ENCODE measurements at regions not wholly inside any gene's neighbourhood (a gene's known extent, or its start where the extent isn't known, plus 50 kb on each side); places are given as distances from the start of the nearest gene placed in this dataset.

DNA sequence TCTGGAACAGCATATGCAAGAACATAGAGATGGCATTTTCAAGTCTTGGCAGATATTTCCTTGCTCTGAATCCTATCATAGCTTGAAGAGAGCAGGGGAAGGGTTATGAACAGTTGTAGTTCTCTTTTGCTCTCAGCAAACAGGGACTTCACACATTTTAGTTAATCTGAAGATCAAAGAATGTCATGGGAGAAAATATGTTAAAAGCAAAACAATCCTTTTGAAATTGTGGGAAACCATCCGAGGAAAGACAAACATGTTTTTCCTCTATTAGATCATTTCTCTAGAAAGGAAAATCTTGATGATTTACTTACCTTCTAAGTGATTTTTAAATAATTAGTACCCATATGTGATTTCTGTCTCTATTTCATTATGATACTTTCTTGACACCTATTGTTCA, 77.8 kb upstream of the DCBLD2 start:
- no peak overlapping the region for H3K27ac ChIP-seq (ENCODE audit: low read depth, low read length)
- no peaks in the 10 kb centered on the region for H3K27me3 ChIP-seq (ENCODE audit: control insufficient read depth, insufficient read depth, low read length)
- H3K4me1 ChIP-seq (ENCODE audit: control insufficient read depth, insufficient read depth, low read length) = no peaks in the 10 kb centered on the region
- no peaks in the 10 kb centered on the region for H3K36me3 ChIP-seq (ENCODE audit: control insufficient read depth, insufficient read depth, low read length)
- no peaks in the 10 kb centered on the region for H3K9me3 ChIP-seq (ENCODE audit: control insufficient read depth, insufficient read depth, low read depth, low read length)
- no peak overlapping the region for H3K9ac ChIP-seq (ENCODE audit: low read length)
- no peak overlapping the region for H3K4me3 ChIP-seq (ENCODE audit: low read depth, low read length)

DNA sequence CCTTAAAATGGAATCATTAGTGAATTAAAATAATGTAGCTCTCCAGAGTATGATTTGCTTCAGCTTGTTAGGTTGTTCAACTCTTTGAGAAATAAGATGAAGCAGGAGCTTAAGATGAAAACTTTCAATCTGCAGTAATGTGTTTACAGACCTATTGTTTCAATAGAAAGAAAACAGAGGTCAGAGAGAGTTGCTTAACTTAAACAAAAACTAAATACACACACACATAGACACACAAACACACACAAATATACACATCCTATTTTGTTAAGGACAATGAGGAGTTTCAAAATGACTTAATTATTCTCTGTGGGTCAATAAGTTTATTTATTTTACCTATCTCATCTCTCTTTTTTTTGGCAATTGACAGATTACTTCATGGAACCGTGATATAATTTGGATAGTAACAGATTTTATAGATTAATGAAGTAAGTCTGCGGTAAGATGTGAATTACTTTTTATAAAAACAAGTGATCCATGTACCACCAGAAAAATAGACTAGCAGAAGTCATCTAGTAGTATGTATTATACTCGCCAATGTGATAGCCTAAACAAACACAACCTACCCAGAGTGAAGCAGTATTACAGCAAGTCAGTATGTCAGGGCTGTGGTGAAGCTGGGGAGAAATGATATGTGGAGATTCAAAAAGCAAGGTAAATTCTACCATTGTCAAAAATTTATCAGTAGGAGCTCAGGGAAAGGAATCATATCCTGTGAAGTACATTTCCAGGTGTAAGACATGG, 76.7 kb upstream of the DCBLD2 start:
- Histone ChIP-seq H3K4me1 (ENCODE audit: control insufficient read depth, insufficient read depth, low read length) (no peaks in the 10 kb centered on the region), H3K36me3 (ENCODE audit: control insufficient read depth, insufficient read depth, low read length) (no peaks in the 10 kb centered on the region), H3K9ac (ENCODE audit: low read length) (no peak overlapping the region), H3K27me3 (ENCODE audit: control insufficient read depth, insufficient read depth, low read length) (no peaks in the 10 kb centered on the region), H3K4me3 (ENCODE audit: low read depth, low read length) (no peak overlapping the region), H3K9me3 (ENCODE audit: control insufficient read depth, insufficient read depth, low read depth, low read length) (no peaks in the 10 kb centered on the region), H3K27ac (ENCODE audit: low read depth, low read length) (no peak overlapping the region)

DNA sequence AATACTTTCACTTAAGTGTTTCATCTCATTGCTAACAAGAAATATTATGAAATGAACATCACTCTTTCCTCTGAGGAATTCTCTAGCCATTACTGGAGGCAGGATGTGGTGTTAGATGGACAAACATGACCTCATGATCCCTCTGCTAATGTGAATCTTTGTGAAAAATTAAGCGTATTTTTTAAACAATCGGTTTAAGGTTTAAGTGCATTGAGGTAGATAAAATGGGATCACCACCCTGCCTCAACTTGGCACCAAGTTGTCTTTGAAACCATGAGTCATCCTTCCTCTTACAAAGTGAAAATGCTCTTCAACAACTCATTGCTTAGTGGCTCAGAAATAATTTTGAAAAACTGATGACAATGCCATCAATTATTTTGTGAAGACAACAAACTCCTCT, 76.0 kb upstream of the DCBLD2 start:
- Histone ChIP-seq H3K4me1 (ENCODE audit: control insufficient read depth, insufficient read depth, low read length) (no peaks in the 10 kb centered on the region), H3K36me3 (ENCODE audit: control insufficient read depth, insufficient read depth, low read length) (no peaks in the 10 kb centered on the region), H3K27me3 (ENCODE audit: control insufficient read depth, insufficient read depth, low read length) (no peaks in the 10 kb centered on the region), H3K9me3 (ENCODE audit: control insufficient read depth, insufficient read depth, low read depth, low read length) (no peaks in the 10 kb centered on the region), H3K27ac (ENCODE audit: low read depth, low read length) (no peak overlapping the region), H3K9ac (ENCODE audit: low read length) (no peak overlapping the region), H3K4me3 (ENCODE audit: low read depth, low read length) (no peak overlapping the region)

DNA sequence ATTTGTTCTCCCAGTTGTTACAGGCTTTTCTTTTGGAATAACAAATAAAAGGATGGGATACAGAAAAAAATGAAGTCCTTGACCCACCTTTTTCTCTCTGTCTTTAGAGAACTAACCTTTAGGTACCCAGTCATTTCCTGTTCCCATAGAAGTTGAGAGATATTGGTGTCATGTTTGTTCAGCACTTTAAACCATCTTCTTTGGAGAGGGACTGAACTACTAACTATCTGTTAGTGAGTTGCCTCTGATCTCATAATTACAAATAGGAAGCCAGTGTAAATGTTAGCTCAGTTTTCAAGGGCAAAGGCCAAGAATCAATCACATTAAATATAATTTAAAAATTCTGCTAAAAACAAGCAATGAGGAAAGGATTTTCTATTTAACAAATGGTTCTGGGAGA, 72.9 kb upstream of the DCBLD2 start:
- H3K9ac ChIP-seq (ENCODE audit: low read length) = no peak overlapping the region
- H3K4me1 ChIP-seq (ENCODE audit: control insufficient read depth, insufficient read depth, low read length) = no peaks in the 10 kb centered on the region
- H3K4me3 ChIP-seq (ENCODE audit: low read depth, low read length) = no peak overlapping the region
- H3K36me3 ChIP-seq (ENCODE audit: control insufficient read depth, insufficient read depth, low read length) = no peaks in the 10 kb centered on the region
- H3K27me3 ChIP-seq (ENCODE audit: control insufficient read depth, insufficient read depth, low read length) = no peaks in the 10 kb centered on the region
- H3K27ac ChIP-seq (ENCODE audit: low read depth, low read length) = no peak overlapping the region
- H3K9me3 ChIP-seq (ENCODE audit: control insufficient read depth, insufficient read depth, low read depth, low read length) = no peaks in the 10 kb centered on the region

GRCh38 chr3:98972720-98973119, 71.2 kb upstream of the DCBLD2 start:
- no peaks in the 10 kb centered on the region for H3K27me3 ChIP-seq (ENCODE audit: control insufficient read depth, insufficient read depth, low read length)
- H3K9ac ChIP-seq (ENCODE audit: low read length) = no peak overlapping the region
- H3K36me3 ChIP-seq (ENCODE audit: control insufficient read depth, insufficient read depth, low read length) = no peaks in the 10 kb centered on the region
- H3K9me3 ChIP-seq (ENCODE audit: control insufficient read depth, insufficient read depth, low read depth, low read length) = no peaks in the 10 kb centered on the region
- no peaks in the 10 kb centered on the region for H3K4me1 ChIP-seq (ENCODE audit: control insufficient read depth, insufficient read depth, low read length)
- no peak overlapping the region for H3K27ac ChIP-seq (ENCODE audit: low read depth, low read length)
- no peak overlapping the region for H3K4me3 ChIP-seq (ENCODE audit: low read depth, low read length)

DNA sequence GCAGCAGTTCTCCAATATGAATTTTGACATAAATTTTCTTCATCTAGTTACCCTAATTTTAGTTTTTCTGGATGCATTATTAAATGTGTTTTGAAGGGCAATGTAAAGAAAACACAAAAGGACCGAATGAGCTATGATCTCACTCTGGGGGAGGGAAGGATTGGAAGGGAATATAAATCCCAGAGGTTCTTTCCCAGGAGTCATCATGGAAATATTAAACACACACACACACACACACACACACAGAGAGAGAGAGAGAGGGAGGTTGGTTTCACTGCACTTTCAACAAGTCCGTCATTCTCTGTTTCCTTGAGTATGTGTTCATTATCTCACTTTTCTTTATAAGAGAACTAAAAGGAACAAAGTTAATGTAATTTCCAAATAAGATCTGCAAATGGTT, 70.7 kb upstream of the DCBLD2 start:
- Histone ChIP-seq H3K4me3 (ENCODE audit: low read depth, low read length) (no peak overlapping the region), H3K9me3 (ENCODE audit: control insufficient read depth, insufficient read depth, low read depth, low read length) (no peaks in the 10 kb centered on the region), H3K9ac (ENCODE audit: low read length) (no peak overlapping the region), H3K36me3 (ENCODE audit: control insufficient read depth, insufficient read depth, low read length) (no peaks in the 10 kb centered on the region), H3K27ac (ENCODE audit: low read depth, low read length) (no peak overlapping the region), H3K4me1 (ENCODE audit: control insufficient read depth, insufficient read depth, low read length) (no peaks in the 10 kb centered on the region), H3K27me3 (ENCODE audit: control insufficient read depth, insufficient read depth, low read length) (no peaks in the 10 kb centered on the region)

DNA sequence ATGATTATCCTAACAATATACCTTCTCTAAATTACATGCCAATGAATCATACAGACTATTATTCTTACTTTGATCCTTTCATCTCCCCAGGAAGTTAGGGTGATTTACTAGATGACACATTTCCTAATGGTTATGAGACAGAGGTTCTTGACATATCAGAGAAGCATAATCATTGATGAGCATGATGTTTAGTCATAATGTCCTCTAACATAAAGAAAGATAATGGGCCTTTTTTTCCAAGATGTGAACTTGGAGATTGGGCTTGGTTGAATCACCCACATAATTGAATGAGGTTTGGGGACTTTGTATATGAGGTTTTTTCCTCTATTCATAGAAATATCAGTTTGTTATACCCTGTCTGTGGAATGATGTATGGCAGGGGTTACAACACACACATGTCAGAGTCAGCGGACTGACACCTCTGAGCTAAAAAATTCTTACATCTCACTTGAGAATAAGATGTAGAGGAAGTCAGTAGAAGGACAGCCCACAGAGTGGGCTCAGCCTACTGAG, 69.7 kb upstream of the DCBLD2 start:
- H3K9me3 ChIP-seq (ENCODE audit: control insufficient read depth, insufficient read depth, low read depth, low read length) = no peaks in the 10 kb centered on the region
- H3K4me1 ChIP-seq (ENCODE audit: control insufficient read depth, insufficient read depth, low read length) = no peaks in the 10 kb centered on the region
- no peaks in the 10 kb centered on the region for H3K36me3 ChIP-seq (ENCODE audit: control insufficient read depth, insufficient read depth, low read length)

GRCh38 chr3:98969295-98969694, 67.8 kb upstream of the DCBLD2 start:
- Histone ChIP-seq H3K36me3 (ENCODE audit: control insufficient read depth, insufficient read depth, low read length) (no peaks in the 10 kb centered on the region), H3K4me1 (ENCODE audit: control insufficient read depth, insufficient read depth, low read length) (no peaks in the 10 kb centered on the region), H3K9me3 (ENCODE audit: control insufficient read depth, insufficient read depth, low read depth, low read length) (no peaks in the 10 kb centered on the region), H3K27ac (ENCODE audit: low read depth, low read length) (no peak overlapping the region), H3K9ac (ENCODE audit: low read length) (no peak overlapping the region), H3K27me3 (ENCODE audit: control insufficient read depth, insufficient read depth, low read length) (no peaks in the 10 kb centered on the region), H3K4me3 (ENCODE audit: low read depth, low read length) (no peak overlapping the region)

More for the DNA sequence above, 69.7 kb upstream of the DCBLD2 start:
- no peaks in the 10 kb centered on the region for H3K27me3 ChIP-seq (ENCODE audit: control insufficient read depth, insufficient read depth, low read length)
- H3K9ac ChIP-seq (ENCODE audit: low read length) = no peak overlapping the region
- no peak overlapping the region for H3K27ac ChIP-seq (ENCODE audit: low read depth, low read length)
- H3K4me3 ChIP-seq (ENCODE audit: low read depth, low read length) = no peak overlapping the region

DNA sequence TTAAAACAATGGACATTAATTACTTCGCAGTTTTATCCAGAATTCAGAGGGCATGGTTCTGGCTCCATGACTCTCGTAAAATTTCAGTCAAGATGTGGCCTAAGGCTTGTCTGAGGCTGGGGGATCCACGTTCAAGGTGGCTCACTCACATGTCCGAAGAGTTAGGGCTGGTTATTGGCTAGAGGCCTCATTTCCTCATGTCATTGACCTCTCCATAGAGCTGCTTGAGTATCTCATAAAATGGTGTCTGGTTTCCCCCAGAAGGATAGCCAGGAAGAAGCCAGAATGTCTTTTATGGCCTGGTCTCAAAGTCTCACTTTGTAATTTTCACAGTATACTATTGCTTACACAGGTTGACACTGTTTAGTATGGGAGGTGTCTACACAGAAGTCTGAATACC, 67.3 kb upstream of the DCBLD2 start:
- no peak overlapping the region for H3K27ac ChIP-seq (ENCODE audit: low read depth, low read length)
- H3K4me1 ChIP-seq (ENCODE audit: control insufficient read depth, insufficient read depth, low read length) = no peaks in the 10 kb centered on the region
- H3K9me3 ChIP-seq (ENCODE audit: control insufficient read depth, insufficient read depth, low read depth, low read length) = no peaks in the 10 kb centered on the region

GRCh38 chr3:98968347-98968746, 66.9 kb upstream of the DCBLD2 start:
- Histone ChIP-seq H3K4me1 (ENCODE audit: control insufficient read depth, insufficient read depth, low read length) (no peaks in the 10 kb centered on the region), H3K9ac (ENCODE audit: low read length) (no peak overlapping the region), H3K9me3 (ENCODE audit: control insufficient read depth, insufficient read depth, low read depth, low read length) (no peaks in the 10 kb centered on the region), H3K36me3 (ENCODE audit: control insufficient read depth, insufficient read depth, low read length) (no peaks in the 10 kb centered on the region), H3K27ac (ENCODE audit: low read depth, low read length) (no peak overlapping the region), H3K27me3 (ENCODE audit: control insufficient read depth, insufficient read depth, low read length) (no peaks in the 10 kb centered on the region), H3K4me3 (ENCODE audit: low read depth, low read length) (no peak overlapping the region)

More for the DNA sequence above, 67.3 kb upstream of the DCBLD2 start:
- Histone ChIP-seq H3K27me3 (ENCODE audit: control insufficient read depth, insufficient read depth, low read length) (no peaks in the 10 kb centered on the region), H3K36me3 (ENCODE audit: control insufficient read depth, insufficient read depth, low read length) (no peaks in the 10 kb centered on the region), H3K9ac (ENCODE audit: low read length) (no peak overlapping the region), H3K4me3 (ENCODE audit: low read depth, low read length) (no peak overlapping the region)

GRCh38 chr3:98967758-98968157, 66.3 kb upstream of the DCBLD2 start:
- no peaks in the 10 kb centered on the region for H3K9me3 ChIP-seq (ENCODE audit: control insufficient read depth, insufficient read depth, low read depth, low read length)
- H3K27ac ChIP-seq (ENCODE audit: low read depth, low read length) = no peak overlapping the region
- no peak overlapping the region for H3K4me3 ChIP-seq (ENCODE audit: low read depth, low read length)
- no peaks in the 10 kb centered on the region for H3K4me1 ChIP-seq (ENCODE audit: control insufficient read depth, insufficient read depth, low read length)
- H3K9ac ChIP-seq (ENCODE audit: low read length) = no peak overlapping the region
- no peaks in the 10 kb centered on the region for H3K27me3 ChIP-seq (ENCODE audit: control insufficient read depth, insufficient read depth, low read length)
- no peaks in the 10 kb centered on the region for H3K36me3 ChIP-seq (ENCODE audit: control insufficient read depth, insufficient read depth, low read length)

Data from HUES6 (cell line).